Fibroblast of mammary gland (primary cell): ENCODE measurements at regions not wholly inside any gene's neighbourhood (a gene's known extent, or its start where the extent isn't known, plus 50 kb on each side); places are given as distances from the start of the nearest gene placed in this dataset.

Experiments
- DNase-seq: peaks from one replicate; pipeline ENCODE4 v3.0.0-alpha.2; 2010; ENCODE audit warnings: low read depth
- H3K4me3 ChIP-seq: 2 replicates; pipeline ENCODE4 v1.5.1; 2011; ENCODE audit warnings: low read depth, mild to moderate bottlenecking, low read length, moderate library complexity; ENCODE audit not compliant: control insufficient read depth
- CTCF ChIP-seq: conservative IDR thresholded peaks from 2 replicates; pipeline ENCODE4 v1.5.1; 2011; ENCODE audit warnings: low read depth, low read length, inconsistent platforms; ENCODE audit not compliant: control insufficient read depth, insufficient read depth

- H3K4me3 ChIP-seq: no peak overlapping the region
- TF ChIP-seq CTCF: no peak
- no peak for DNase-seq
These were observed 207.1 kb downstream of the UACA start for GRCh38 chr15:70556151-70556741.

- TF ChIP-seq CTCF: no peak
- no peak for DNase-seq
- H3K4me3 ChIP-seq: no peak overlapping the region
These were observed 207.6 kb downstream of the UACA start for GRCh38 chr15:70555713-70556112.

- no peak for DNase-seq
- TF ChIP-seq CTCF: no peak
- H3K4me3 ChIP-seq: no peak overlapping the region
These were observed 215.4 kb downstream of the UACA start for GRCh38 chr15:70547846-70548487.

- no peak overlapping the region for H3K4me3 ChIP-seq
- DNase-seq: no peak
- no peak for TF ChIP-seq CTCF
These were observed 217.8 kb downstream of the UACA start for GRCh38 chr15:70545526-70545925.

- no peak overlapping the region for H3K4me3 ChIP-seq
- DNase-seq: no peak
- no peak for TF ChIP-seq CTCF
These were observed 221.8 kb downstream of the UACA start for GRCh38 chr15:70541511-70541910.

- DNase-seq: no peak
- no peak overlapping the region for H3K4me3 ChIP-seq
- no peak for TF ChIP-seq CTCF
These were observed 223.3 kb downstream of the UACA start for GRCh38 chr15:70539912-70540530.
